ENCODE measurements at regions not wholly inside any gene's neighbourhood (a gene's known extent, or its start where the extent isn't known, plus 50 kb on each side); places are given as distances from the start of the nearest gene placed in this dataset.
"Not testable (repeated sequence)": the region's sequence is repeated elsewhere in the genome, so short reads cannot be mapped to it uniquely, and the experiment has no call there.

GRCh38 chr10:25755874-25756273 lies 178.2 kb upstream of the MYO3A start:
- H3K4me2 ChIP-seq (ENCODE audit: low read depth, low read length, poor library complexity, severe bottlenecking); H3K79me2 ChIP-seq (ENCODE audit: low read length); H3K4me1 ChIP-seq (ENCODE audit: low read length); H2AFZ ChIP-seq (ENCODE audit: low read length); H3K9me3 ChIP-seq (ENCODE audit: low read length); H3K9me2 ChIP-seq (replicated peaks; ENCODE audit: insufficient read depth, low read length); H3K4me3 ChIP-seq (ENCODE audit: low read length); H3K36me3 ChIP-seq (ENCODE audit: insufficient read depth, low read length); H3K9ac ChIP-seq (ENCODE audit: low read length); H4K20me1 ChIP-seq (ENCODE audit: insufficient read depth, low read depth, low read length); H3K27me3 ChIP-seq (ENCODE audit: low read length); DNase-seq; H3K27ac ChIP-seq (ENCODE audit: low read length): not testable (repeated sequence)

- Histone ChIP-seq H3K4me1 (ENCODE audit: low read length) (no peaks in the 10 kb centered on the region), H3K27me3 (ENCODE audit: low read length) (no peaks in the 10 kb centered on the region), H3K9me3 (ENCODE audit: low read length) (no peaks in the 10 kb centered on the region), H3K4me2 (ENCODE audit: low read depth, low read length, poor library complexity, severe bottlenecking) (no peak overlapping the region), H3K9me2 (replicated peaks; ENCODE audit: insufficient read depth, low read length) (no peaks in the 10 kb centered on the region), H3K4me3 (ENCODE audit: low read length) (no peak overlapping the region), H3K79me2 (ENCODE audit: low read length) (no peaks in the 10 kb centered on the region), H4K20me1 (ENCODE audit: insufficient read depth, low read depth, low read length) (no peaks in the 10 kb centered on the region), H3K9ac (ENCODE audit: low read length) (no peak overlapping the region), H3K27ac (ENCODE audit: low read length) (no peak overlapping the region), H2AFZ (ENCODE audit: low read length) (no peak overlapping the region), H3K36me3 (ENCODE audit: insufficient read depth, low read length) (no peaks in the 10 kb centered on the region)
- DNase-seq = no peak
Observed at GRCh38 chr10:25756784-25757183, 177.2 kb upstream of the MYO3A start.

- H4K20me1 ChIP-seq (ENCODE audit: insufficient read depth, low read depth, low read length) = no peaks in the 10 kb centered on the region
- H3K9ac ChIP-seq (ENCODE audit: low read length) = no peak overlapping the region
- H3K36me3 ChIP-seq (ENCODE audit: insufficient read depth, low read length) = no peaks in the 10 kb centered on the region
- H2AFZ ChIP-seq (ENCODE audit: low read length) = no peak overlapping the region
- no peaks in the 10 kb centered on the region for H3K79me2 ChIP-seq (ENCODE audit: low read length)
- H3K4me2 ChIP-seq (ENCODE audit: low read depth, low read length, poor library complexity, severe bottlenecking) = no peak overlapping the region
- H3K9me2 ChIP-seq (replicated peaks; ENCODE audit: insufficient read depth, low read length) = no peaks in the 10 kb centered on the region
- H3K4me1 ChIP-seq (ENCODE audit: low read length) = no peaks in the 10 kb centered on the region
- H3K27ac ChIP-seq (ENCODE audit: low read length) = no peak overlapping the region
- H3K27me3 ChIP-seq (ENCODE audit: low read length) = no peaks in the 10 kb centered on the region
- H3K4me3 ChIP-seq (ENCODE audit: low read length) = no peak overlapping the region
- H3K9me3 ChIP-seq (ENCODE audit: low read length) = no peaks in the 10 kb centered on the region
- DNase-seq = peak; percentile 73
Observed at GRCh38 chr10:25758041-25758457, 176.0 kb upstream of the MYO3A start.

- Histone ChIP-seq H3K9me2 (replicated peaks; ENCODE audit: insufficient read depth, low read length) (no peaks in the 10 kb centered on the region), H3K27me3 (ENCODE audit: low read length) (no peaks in the 10 kb centered on the region), H4K20me1 (ENCODE audit: insufficient read depth, low read depth, low read length) (no peaks in the 10 kb centered on the region), H3K9me3 (ENCODE audit: low read length) (no peaks in the 10 kb centered on the region), H3K79me2 (ENCODE audit: low read length) (no peaks in the 10 kb centered on the region), H3K4me2 (ENCODE audit: low read depth, low read length, poor library complexity, severe bottlenecking) (no peak overlapping the region), H3K36me3 (ENCODE audit: insufficient read depth, low read length) (no peaks in the 10 kb centered on the region), H2AFZ (ENCODE audit: low read length) (no peak overlapping the region), H3K4me3 (ENCODE audit: low read length) (no peak overlapping the region), H3K4me1 (ENCODE audit: low read length) (no peaks in the 10 kb centered on the region), H3K27ac (ENCODE audit: low read length) (no peak overlapping the region), H3K9ac (ENCODE audit: low read length) (no peak overlapping the region)
- DNase-seq = no peak
Observed at GRCh38 chr10:25758511-25758910, 175.5 kb upstream of the MYO3A start.

- H3K27me3 ChIP-seq (ENCODE audit: low read length) = no peaks in the 10 kb centered on the region
Observed at GRCh38 chr10:25761937-25762336, 172.1 kb upstream of the MYO3A start.

GRCh38 chr10:25766213-25766612 lies 167.8 kb upstream of the MYO3A start:
- H3K4me2 ChIP-seq (ENCODE audit: low read depth, low read length, poor library complexity, severe bottlenecking) = no peak overlapping the region
- no peaks in the 10 kb centered on the region for H4K20me1 ChIP-seq (ENCODE audit: insufficient read depth, low read depth, low read length)
- H3K79me2 ChIP-seq (ENCODE audit: low read length) = no peaks in the 10 kb centered on the region
- H3K9me2 ChIP-seq (replicated peaks; ENCODE audit: insufficient read depth, low read length) = no peaks in the 10 kb centered on the region
- no peaks in the 10 kb centered on the region for H3K36me3 ChIP-seq (ENCODE audit: insufficient read depth, low read length)
- H3K4me3 ChIP-seq (ENCODE audit: low read length) = no peak overlapping the region
- no peak overlapping the region for H2AFZ ChIP-seq (ENCODE audit: low read length)
- no peaks in the 10 kb centered on the region for H3K9me3 ChIP-seq (ENCODE audit: low read length)
- no peaks in the 10 kb centered on the region for H3K4me1 ChIP-seq (ENCODE audit: low read length)
- no peaks in the 10 kb centered on the region for H3K27me3 ChIP-seq (ENCODE audit: low read length)
- no peak overlapping the region for H3K9ac ChIP-seq (ENCODE audit: low read length)
- H3K27ac ChIP-seq (ENCODE audit: low read length) = no peak overlapping the region
- no peak for DNase-seq

More at GRCh38 chr10:25761937-25762336, 172.1 kb upstream of the MYO3A start:
- H3K9ac ChIP-seq (ENCODE audit: low read length) = no peak overlapping the region
- DNase-seq = no peak
- H3K4me1 ChIP-seq (ENCODE audit: low read length) = no peaks in the 10 kb centered on the region
- H3K4me3 ChIP-seq (ENCODE audit: low read length) = no peak overlapping the region
- H3K9me2 ChIP-seq (replicated peaks; ENCODE audit: insufficient read depth, low read length) = no peaks in the 10 kb centered on the region
- H2AFZ ChIP-seq (ENCODE audit: low read length) = no peak overlapping the region
- no peaks in the 10 kb centered on the region for H3K36me3 ChIP-seq (ENCODE audit: insufficient read depth, low read length)
- H4K20me1 ChIP-seq (ENCODE audit: insufficient read depth, low read depth, low read length) = no peaks in the 10 kb centered on the region
- H3K79me2 ChIP-seq (ENCODE audit: low read length) = no peaks in the 10 kb centered on the region
- H3K27ac ChIP-seq (ENCODE audit: low read length) = no peak overlapping the region
- H3K4me2 ChIP-seq (ENCODE audit: low read depth, low read length, poor library complexity, severe bottlenecking) = no peak overlapping the region
- no peaks in the 10 kb centered on the region for H3K9me3 ChIP-seq (ENCODE audit: low read length)

- no peak overlapping the region for H3K4me3 ChIP-seq (ENCODE audit: low read length)
- H3K4me2 ChIP-seq (ENCODE audit: low read depth, low read length, poor library complexity, severe bottlenecking) = no peak overlapping the region
- no peak overlapping the region for H3K27ac ChIP-seq (ENCODE audit: low read length)
- no peaks in the 10 kb centered on the region for H3K36me3 ChIP-seq (ENCODE audit: insufficient read depth, low read length)
- no peak overlapping the region for H2AFZ ChIP-seq (ENCODE audit: low read length)
- no peaks in the 10 kb centered on the region for H4K20me1 ChIP-seq (ENCODE audit: insufficient read depth, low read depth, low read length)
- H3K9me2 ChIP-seq (replicated peaks; ENCODE audit: insufficient read depth, low read length) = no peaks in the 10 kb centered on the region
- H3K4me1 ChIP-seq (ENCODE audit: low read length) = no peaks in the 10 kb centered on the region
- H3K9ac ChIP-seq (ENCODE audit: low read length) = no peak overlapping the region
- H3K27me3 ChIP-seq (ENCODE audit: low read length) = no peaks in the 10 kb centered on the region
- H3K79me2 ChIP-seq (ENCODE audit: low read length) = no peaks in the 10 kb centered on the region
- no peak for DNase-seq
- no peaks in the 10 kb centered on the region for H3K9me3 ChIP-seq (ENCODE audit: low read length)
Observed at GRCh38 chr10:25766687-25767221, 167.3 kb upstream of the MYO3A start.

- peak; percentile 47 for DNase-seq
- Histone ChIP-seq H4K20me1 (ENCODE audit: insufficient read depth, low read depth, low read length) (no peaks in the 10 kb centered on the region), H3K27me3 (ENCODE audit: low read length) (no peaks in the 10 kb centered on the region), H2AFZ (ENCODE audit: low read length) (no peak overlapping the region), H3K4me2 (ENCODE audit: low read depth, low read length, poor library complexity, severe bottlenecking) (no peak overlapping the region), H3K4me1 (ENCODE audit: low read length) (no peaks in the 10 kb centered on the region), H3K27ac (ENCODE audit: low read length) (no peak overlapping the region), H3K79me2 (ENCODE audit: low read length) (no peaks in the 10 kb centered on the region), H3K9me3 (ENCODE audit: low read length) (no peaks in the 10 kb centered on the region), H3K9me2 (replicated peaks; ENCODE audit: insufficient read depth, low read length) (no peaks in the 10 kb centered on the region), H3K36me3 (ENCODE audit: insufficient read depth, low read length) (no peaks in the 10 kb centered on the region), H3K4me3 (ENCODE audit: low read length) (no peak overlapping the region), H3K9ac (ENCODE audit: low read length) (no peak overlapping the region)
Observed at GRCh38 chr10:25768167-25768566, 165.9 kb upstream of the MYO3A start.

GRCh38 chr10:25778646-25779045 lies 155.4 kb upstream of the MYO3A start:
- no peak overlapping the region for H2AFZ ChIP-seq (ENCODE audit: low read length)
- no peak overlapping the region for H3K27ac ChIP-seq (ENCODE audit: low read length)
- no peak overlapping the region for H3K9ac ChIP-seq (ENCODE audit: low read length)
- no peaks in the 10 kb centered on the region for H3K79me2 ChIP-seq (ENCODE audit: low read length)
- no peak overlapping the region for H3K4me2 ChIP-seq (ENCODE audit: low read depth, low read length, poor library complexity, severe bottlenecking)
- H3K4me3 ChIP-seq (ENCODE audit: low read length) = no peak overlapping the region
- H4K20me1 ChIP-seq (ENCODE audit: insufficient read depth, low read depth, low read length) = no peaks in the 10 kb centered on the region
- H3K9me3 ChIP-seq (ENCODE audit: low read length) = no peaks in the 10 kb centered on the region
- no peaks in the 10 kb centered on the region for H3K36me3 ChIP-seq (ENCODE audit: insufficient read depth, low read length)
- no peaks in the 10 kb centered on the region for H3K27me3 ChIP-seq (ENCODE audit: low read length)
- H3K4me1 ChIP-seq (ENCODE audit: low read length) = no peaks in the 10 kb centered on the region
- no peaks in the 10 kb centered on the region for H3K9me2 ChIP-seq (replicated peaks; ENCODE audit: insufficient read depth, low read length)
- no peak for DNase-seq

Measured in Karpas-422 (cell line).